ENCODE measurements at regions not wholly inside any gene's neighbourhood (a gene's known extent, or its start where the extent isn't known, plus 50 kb on each side); places are given as distances from the start of the nearest gene placed in this dataset.
A peak's percentile ranks its signal among the peaks of the same experiment; 100 is the strongest.
"Not testable (repeated sequence)": the region's sequence is repeated elsewhere in the genome, so short reads cannot be mapped to it uniquely, and the experiment has no call there.

DNA sequence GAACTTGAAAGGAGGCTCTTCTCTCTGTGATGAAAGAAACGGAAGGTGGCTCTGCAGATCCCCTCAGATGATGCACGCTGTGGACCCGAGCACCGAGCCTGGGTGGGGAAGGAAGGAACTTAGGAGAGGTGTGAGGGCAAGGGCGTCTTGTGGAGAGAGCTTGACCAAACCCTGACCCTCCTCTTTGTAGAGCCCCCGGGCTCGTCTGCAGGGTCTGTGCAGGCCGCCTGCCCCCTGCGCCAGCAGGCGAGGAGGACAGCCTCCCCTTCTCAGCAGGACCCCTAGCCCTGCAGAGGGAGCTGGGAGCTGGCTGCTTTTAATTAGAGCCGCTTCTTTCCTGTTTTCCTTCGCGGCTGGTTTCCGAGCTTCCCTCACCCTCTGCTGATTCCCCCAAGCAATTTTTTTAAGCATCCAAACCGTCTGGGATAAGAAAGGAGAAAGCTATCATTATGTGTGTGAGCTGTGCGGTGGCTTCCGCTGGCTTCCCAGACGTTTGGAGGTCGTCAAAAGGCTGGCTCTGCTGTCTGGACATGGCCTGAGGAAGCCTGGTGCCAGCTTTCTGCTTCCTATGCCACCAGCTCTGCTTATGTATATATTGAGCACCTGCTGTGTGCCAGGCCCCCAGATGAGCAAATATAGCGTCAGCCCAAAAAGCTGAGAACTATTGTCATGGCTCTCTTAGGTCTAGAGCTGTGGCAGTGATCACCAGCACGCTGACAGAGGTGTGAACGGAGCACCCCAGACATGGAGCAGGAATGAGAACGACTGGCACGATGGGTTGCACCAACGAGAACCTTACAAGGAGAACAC lies 160.2 kb upstream of the IRF2BP2 start:
- no peak for DNase-seq

- DNase-seq, result no peak
Measured at GRCh38 chr1:234769284-234769985, 159.5 kb upstream of the IRF2BP2 start.

- DNase-seq, result peak; percentile 73
Measured at GRCh38 chr1:234768569-234769283, 158.7 kb upstream of the IRF2BP2 start.

DNA sequence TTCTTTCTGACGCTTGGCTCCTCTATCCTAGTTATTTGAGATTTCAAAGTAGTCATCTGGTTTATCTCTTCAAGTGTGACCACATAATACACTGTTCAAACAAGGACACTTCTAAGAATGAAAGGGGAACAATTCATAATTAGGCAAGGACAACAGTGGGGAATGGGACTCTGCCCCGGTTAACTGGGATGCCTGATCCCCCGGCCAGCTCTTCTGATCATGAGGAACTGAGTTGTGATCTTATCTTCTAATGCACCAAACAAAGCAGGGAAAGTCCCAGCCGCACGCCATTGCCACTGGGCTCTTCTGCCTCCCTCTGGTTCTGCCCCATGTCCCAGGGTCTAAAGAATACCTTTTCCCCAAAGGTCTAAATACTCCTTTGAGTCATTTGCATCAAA lies 158.2 kb upstream of the IRF2BP2 start:
- DNase-seq, result peak; percentile 45

GRCh38 chr1:234765672-234766071 lies 155.7 kb upstream of the IRF2BP2 start:
- DNase-seq, result no peak

- DNase-seq, result no peak
Measured at GRCh38 chr1:234765181-234765580, 155.2 kb upstream of the IRF2BP2 start.

DNA sequence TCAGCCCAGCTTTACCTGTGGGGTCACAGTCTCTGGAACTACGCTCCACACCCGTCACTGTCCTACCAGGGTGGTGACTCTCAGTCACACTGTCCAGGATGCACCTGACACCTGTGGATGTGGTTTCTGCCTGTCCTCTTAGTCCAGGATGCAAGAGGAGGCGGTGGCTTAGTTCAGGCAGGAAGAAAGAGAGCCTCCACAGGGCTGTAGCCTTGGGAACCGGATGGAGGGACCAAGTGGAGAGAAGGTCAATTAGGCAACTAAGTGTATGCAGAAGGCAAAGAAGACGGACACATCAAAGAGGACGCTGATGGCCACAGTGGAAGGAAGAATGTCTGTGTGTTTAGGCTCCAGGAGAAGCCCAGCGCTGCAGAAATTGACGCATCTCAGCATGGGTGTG lies 153.9 kb upstream of the IRF2BP2 start:
- DNase-seq, result no peak

DNA sequence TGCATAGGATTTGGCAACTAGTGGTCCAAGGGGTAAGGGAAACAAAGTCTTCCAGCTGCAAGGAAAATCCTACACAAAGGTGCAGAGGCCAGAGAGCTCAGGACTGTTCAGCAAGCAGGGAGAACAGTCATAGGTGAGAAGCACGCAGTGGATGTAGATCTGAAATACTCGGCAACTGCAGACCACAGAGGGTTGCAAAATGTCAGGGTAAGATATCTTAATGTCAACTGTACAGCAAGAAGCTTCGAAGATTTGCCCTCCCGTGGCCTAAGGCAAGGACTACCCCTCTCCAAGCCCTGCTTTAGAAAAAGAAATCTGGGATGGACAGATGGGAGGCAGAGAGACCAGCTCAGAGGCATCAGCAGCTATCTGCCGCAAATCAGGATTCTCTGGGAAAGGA lies 153.4 kb upstream of the IRF2BP2 start:
- DNase-seq, result no peak

DNA sequence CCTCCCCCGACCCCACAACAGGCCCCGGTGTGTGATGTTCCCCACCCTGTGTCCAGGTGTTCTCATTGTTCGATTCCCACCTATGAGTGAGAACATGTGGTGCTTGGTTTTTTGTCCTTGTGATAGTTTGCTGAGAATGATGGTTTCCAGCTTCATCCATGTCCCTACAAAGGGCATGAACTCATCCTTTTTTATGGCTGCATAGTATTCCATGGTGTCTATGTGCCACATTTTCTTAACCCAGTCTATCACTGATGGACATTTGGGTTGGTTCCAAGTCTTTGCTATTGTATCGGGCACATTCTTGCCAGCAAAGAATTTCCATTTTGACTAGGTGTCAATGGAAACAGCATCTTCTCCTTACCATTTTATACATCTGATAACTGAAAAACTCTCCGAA lies 152.1 kb upstream of the IRF2BP2 start:
- DNase-seq, result not testable (repeated sequence)

GRCh38 chr1:234760303-234760723 lies 150.3 kb upstream of the IRF2BP2 start:
- no peak for DNase-seq

GRCh38 chr1:234759888-234760287 lies 149.9 kb upstream of the IRF2BP2 start:
- no peak for DNase-seq

DNA sequence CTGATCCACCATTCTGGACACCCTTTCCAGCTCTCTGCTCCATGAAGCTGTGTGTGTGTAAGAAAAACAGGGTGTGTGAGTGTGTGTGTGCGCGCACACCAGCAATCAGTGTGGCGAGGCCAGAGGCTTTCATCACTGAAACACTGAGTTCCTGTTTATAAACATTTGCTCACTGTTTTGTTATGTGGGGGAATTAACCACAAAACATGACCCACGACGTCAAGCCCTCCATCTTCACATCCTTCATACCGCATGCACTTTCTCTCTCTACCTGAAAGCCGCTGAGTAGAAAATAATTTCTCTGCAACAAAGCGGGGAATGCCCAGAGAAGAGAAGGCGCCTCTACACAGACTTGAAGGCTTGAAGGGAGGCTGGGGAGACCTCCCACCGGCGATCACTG lies 148.9 kb upstream of the IRF2BP2 start:
- DNase-seq, result no peak

GRCh38 chr1:234756857-234757256 lies 146.9 kb upstream of the IRF2BP2 start:
- no peak for DNase-seq

DNA sequence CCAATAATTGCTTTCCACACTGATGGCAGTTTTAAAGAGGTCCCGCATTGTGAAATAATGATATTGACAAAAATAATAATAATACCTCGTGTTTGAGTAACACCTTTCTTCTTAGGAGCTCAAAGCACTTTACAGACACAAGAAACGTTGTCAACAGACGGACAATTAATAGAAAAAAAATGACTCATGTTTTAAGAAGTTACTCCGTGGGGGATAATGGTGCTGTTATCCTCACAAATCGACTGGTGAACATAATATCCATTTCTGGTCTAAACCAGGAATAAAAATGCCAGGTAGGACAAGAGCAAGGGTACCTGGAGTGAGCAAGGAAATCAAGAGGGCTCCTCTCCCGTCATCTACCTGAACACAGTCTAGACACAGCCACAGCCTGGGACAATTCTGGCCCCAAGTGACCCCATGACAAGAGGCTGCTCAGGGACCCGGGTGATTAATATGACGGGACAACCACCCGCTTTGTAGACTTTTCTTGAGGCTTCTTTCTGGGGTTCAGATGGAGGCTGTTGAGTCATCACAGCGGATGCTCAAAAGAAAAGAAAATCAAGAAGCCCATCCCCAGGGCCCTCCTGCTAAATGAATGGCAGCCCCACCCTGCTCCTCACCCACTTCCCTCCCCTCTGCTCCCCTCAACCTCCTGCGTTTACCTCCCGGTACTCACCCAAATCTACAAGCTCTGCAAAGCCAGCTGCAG lies 146.2 kb upstream of the IRF2BP2 start:
- DNase-seq, result no peak

GRCh38 chr1:234755449-234755863 lies 145.5 kb upstream of the IRF2BP2 start:
- DNase-seq, result no peak

DNA sequence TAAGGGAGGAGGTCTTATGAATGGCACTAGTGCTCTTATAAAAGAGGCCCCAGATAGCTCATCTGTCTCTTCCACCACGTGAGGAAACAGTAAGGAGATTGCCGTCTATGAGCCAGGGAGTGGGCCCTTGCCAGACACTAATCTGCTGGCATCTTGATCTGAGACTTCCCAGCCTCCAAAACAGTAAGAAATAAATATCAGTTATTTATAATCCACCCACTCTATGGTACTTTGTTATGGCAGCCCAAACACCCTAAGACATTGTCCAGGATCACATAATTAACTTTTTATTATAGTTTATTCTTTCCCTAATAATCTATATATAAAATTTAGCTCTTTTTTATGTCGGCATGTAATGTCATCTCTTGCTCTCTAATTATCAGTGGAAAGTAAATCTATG lies 144.0 kb upstream of the IRF2BP2 start:
- DNase-seq, result no peak

GRCh38 chr1:234752927-234753326 lies 142.9 kb upstream of the IRF2BP2 start:
- DNase-seq, result no peak

- no peak for DNase-seq
Measured at GRCh38 chr1:234751678-234752077, 141.7 kb upstream of the IRF2BP2 start.

DNA sequence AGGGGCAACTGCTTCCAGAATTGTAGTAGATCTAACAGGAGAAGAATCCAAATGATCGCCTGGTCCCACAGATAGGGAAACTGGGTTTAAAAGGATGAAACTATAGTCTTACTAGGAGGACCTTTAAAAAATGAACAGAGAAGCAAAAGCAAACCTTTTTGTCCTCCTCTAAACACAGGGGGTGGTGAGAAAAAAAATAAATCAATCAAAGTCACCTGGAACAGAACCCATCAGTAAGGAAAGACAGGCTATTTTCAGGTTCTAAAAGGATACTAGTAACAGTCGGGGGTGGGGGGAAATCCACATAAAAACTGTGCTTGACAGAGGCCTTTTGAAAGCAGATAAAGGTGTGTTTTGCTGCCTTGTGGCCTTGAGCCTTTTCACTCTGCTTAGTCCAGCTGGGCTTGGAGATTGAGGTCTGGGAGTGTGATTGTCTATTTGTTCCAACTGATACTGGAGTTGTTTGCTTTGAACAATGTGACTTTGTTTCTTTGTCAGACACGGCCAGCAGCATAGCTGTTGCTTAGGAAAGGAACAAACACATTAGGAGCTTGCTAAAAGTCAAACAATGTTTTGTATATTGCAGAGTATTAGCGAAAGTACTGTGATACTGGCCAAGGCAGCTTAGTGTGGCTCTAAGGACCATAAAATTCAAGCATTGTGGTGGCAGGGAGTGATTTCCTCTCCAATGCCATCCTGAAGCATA lies 141.1 kb upstream of the IRF2BP2 start:
- no peak for DNase-seq

DNA sequence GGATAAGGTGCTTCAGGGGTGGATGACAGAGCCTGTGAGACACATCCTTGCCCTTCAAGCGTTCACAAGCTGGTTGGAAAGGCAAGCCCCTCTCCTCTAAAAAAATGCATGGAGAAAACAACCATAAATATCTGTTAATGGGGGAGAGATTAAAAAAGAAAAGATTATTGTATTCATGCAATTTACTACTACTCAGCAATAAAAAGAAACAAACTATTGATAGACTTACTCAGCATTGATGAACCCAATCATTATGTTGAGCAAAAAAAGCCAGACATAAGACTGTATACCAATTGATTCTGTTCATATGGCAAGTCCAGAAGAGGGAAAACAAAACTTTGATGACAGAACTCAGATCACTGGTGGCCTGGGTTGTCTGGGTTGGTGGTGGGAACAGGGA lies 138.7 kb upstream of the IRF2BP2 start:
- DNase-seq, result no peak

DNA sequence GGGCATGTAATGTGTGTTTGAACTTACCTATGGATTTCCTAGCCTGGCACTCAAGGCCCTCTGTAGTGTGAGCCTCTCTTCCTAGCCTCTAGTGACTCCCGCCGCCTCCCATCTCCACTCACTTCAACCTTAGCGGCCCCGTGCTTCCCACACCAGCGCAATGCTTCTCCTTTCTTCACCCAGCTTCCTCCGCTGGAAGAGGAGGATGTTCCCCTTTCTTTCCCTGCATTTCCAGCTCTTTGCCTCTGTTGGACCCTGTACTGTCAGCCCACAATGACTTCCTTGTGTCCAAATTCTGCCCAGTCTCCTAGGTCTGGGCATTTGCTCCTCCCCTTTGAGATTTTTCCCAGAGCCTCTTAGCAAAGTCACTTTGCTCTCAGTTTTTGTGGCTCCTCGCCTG lies 138.1 kb upstream of the IRF2BP2 start:
- no peak for DNase-seq

DNA sequence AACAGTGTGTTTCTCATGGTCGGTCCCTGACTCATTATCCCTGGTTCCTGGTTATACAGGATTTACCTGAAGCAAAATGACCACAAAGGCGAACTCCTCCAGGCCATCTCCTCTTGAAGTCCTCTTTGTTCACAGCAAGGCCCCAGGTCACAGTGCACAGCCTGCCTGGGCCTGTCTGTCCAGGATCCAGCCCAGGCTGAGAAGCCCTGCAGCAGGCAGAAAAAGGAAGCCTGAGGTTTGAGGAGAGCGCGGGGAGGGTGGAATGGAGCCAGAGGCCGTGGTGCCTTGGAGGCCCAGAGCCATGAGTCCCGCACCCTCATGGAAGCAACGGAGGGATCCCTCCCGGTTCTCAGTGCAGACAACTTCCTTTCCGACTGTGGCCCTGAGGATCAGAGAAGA lies 136.8 kb upstream of the IRF2BP2 start:
- no peak for DNase-seq

All from stimulated activated CD4-positive, alpha-beta T cell treated with anti-CD3 and anti-CD28 coated beads, Interleukin-15, amount 100 ng/mL, for 24 hours (primary cell).